ENCODE measurements at regions not wholly inside any gene's neighbourhood (a gene's known extent, or its start where the extent isn't known, plus 50 kb on each side); places are given as distances from the start of the nearest gene placed in this dataset.

- Histone ChIP-seq H3K27me3 (no peaks in the 10 kb centered on the region), H3K9me3 (no peaks in the 10 kb centered on the region), H3K27ac (no peak overlapping the region), H3K36me3 (replicated peaks in 1 of 2; ENCODE audit: insufficient read depth in 1 of 2, low read depth in 2 of 2) (no peaks in the 10 kb centered on the region), H3K4me3 (no peak overlapping the region), H3K4me1 (peaks cover 16% of the 10 kb centered on the region)
- intact Hi-C loops (cut with DNase I) = no loop called here
- ATAC-seq (no peak), DNase-seq (no peak)
- 89 to 91% methylated on average over 4 of the region's 4 CpGs for WGBS, 2 donors
- TF ChIP-seq, protein P1, sequence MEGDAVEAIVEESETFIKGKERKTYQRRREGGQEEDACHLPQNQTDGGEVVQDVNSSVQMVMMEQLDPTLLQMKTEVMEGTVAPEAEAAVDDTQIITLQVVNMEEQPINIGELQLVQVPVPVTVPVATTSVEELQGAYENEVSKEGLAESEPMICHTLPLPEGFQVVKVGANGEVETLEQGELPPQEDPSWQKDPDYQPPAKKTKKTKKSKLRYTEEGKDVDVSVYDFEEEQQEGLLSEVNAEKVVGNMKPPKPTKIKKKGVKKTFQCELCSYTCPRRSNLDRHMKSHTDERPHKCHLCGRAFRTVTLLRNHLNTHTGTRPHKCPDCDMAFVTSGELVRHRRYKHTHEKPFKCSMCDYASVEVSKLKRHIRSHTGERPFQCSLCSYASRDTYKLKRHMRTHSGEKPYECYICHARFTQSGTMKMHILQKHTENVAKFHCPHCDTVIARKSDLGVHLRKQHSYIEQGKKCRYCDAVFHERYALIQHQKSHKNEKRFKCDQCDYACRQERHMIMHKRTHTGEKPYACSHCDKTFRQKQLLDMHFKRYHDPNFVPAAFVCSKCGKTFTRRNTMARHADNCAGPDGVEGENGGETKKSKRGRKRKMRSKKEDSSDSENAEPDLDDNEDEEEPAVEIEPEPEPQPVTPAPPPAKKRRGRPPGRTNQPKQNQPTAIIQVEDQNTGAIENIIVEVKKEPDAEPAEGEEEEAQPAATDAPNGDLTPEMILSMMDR (IDR thresholded peaks at IDR 0.05) = no peak
- no peak for TF ChIP-seq POLR2A (IDR thresholded peaks at IDR 0.05)
These were observed 179.9 kb downstream of the ETAA1 start for GRCh38 chr2:67576991-67577390.

DNA sequence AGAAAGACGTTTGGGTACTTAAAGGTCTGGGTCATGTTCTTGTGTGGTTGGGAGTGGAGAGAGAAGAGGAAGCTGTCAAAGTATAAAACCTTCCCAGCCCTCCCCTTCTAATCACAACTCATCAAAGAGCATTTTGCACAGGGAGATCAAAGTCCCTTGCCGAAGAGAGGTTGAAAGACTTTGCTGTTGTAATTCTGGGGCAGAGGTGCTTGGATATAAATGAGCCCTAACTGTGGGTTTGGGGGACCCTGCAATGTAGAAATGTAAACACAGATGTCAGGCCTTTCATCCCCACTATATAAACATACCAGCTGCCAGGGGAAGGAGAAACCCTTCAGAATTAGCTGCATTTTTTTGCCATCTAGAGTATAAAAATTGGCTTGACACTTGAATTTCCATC is 182.1 kb downstream of the ETAA1 start:
- H3K36me3 ChIP-seq (replicated peaks in 1 of 2; ENCODE audit: insufficient read depth in 1 of 2, low read depth in 2 of 2) = no peaks in the 10 kb centered on the region
- ATAC-seq = no peak
- DNase-seq = no peak
- H3K4me1 ChIP-seq = no peaks in the 10 kb centered on the region
- H3K27ac ChIP-seq = no peak overlapping the region
- 36 to 44% methylated on average over 2 of the region's 2 CpGs for WGBS, 2 donors
- H3K4me3 ChIP-seq = no peak overlapping the region
- TF ChIP-seq, protein P1 (IDR thresholded peaks at IDR 0.05) = no peak
- no peak for TF ChIP-seq POLR2A (IDR thresholded peaks at IDR 0.05)
- H3K27me3 ChIP-seq = no peaks in the 10 kb centered on the region
- H3K9me3 ChIP-seq = no peaks in the 10 kb centered on the region
- intact Hi-C loops (cut with DNase I) = no loop called here

DNA sequence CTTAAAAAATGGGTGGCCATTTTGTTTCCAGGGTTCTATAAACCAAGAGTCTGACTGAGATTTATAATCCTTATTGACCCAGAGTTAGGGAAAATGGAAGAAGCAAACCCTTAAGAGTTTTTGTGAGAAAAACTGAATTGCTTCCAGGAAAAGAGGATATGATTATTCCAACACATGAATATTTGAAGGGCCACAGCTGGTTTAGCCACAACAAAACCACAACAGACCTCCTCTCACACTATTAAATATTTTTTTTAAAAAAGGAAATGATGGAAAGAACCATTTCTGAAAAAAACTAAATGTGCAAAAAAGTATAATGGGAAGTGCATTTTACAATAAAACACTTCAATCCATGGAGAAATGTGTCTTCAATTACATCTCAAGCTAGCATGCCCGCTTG is 182.7 kb downstream of the ETAA1 start:
- no peak overlapping the region for H3K4me3 ChIP-seq
- H3K9me3 ChIP-seq = no peaks in the 10 kb centered on the region
- no peak for TF ChIP-seq POLR2A (IDR thresholded peaks at IDR 0.05)
- TF ChIP-seq, protein P1 (IDR thresholded peaks at IDR 0.05) = no peak
- no peak overlapping the region for H3K27ac ChIP-seq
- intact Hi-C loops (cut with DNase I) = no loop called here
- H3K4me1 ChIP-seq = no peaks in the 10 kb centered on the region
- 0 to 50% methylated on average over 1 of the region's 1 CpG for WGBS, 2 donors
- no peaks in the 10 kb centered on the region for H3K27me3 ChIP-seq
- no peaks in the 10 kb centered on the region for H3K36me3 ChIP-seq (replicated peaks in 1 of 2; ENCODE audit: insufficient read depth in 1 of 2, low read depth in 2 of 2)
- no peak for DNase-seq
- ATAC-seq = no peak

- no peaks in the 10 kb centered on the region for H3K27me3 ChIP-seq
These were observed 184.6 kb downstream of the ETAA1 start for GRCh38 chr2:67581751-67582150.

DNA sequence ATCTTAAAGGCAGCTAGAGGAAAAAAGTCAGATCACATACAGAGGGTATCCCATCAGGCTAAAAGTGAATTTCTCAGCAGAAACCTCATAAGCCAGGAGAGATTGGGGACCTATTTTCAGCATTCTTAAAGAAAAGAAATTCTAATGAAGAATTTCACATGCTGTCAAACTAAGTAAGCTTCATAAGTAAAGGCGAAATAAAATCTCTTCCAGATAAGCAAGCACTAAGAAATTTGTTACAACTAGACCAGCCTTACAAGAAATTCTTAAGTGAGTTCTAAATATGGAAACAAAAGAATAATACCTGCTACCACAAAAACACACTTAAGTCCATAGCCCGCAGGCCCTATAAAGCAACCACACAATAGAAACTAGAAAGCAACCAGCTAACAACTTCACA is 186.1 kb downstream of the ETAA1 start:
- ATAC-seq = no peak
- WGBS, 2 donors = 92 to 98% methylated on average over 2 of the region's 2 CpGs
- H3K4me3 ChIP-seq = no peak overlapping the region
- no peak for DNase-seq
- no peaks in the 10 kb centered on the region for H3K36me3 ChIP-seq (replicated peaks in 1 of 2; ENCODE audit: insufficient read depth in 1 of 2, low read depth in 2 of 2)
- H3K9me3 ChIP-seq = no peaks in the 10 kb centered on the region
- TF ChIP-seq POLR2A (IDR thresholded peaks at IDR 0.05) = no peak
- TF ChIP-seq, protein P1 (IDR thresholded peaks at IDR 0.05) = no peak
- H3K4me1 ChIP-seq = no peaks in the 10 kb centered on the region
- no peaks in the 10 kb centered on the region for H3K27me3 ChIP-seq
- intact Hi-C loops (cut with DNase I) = no loop called here
- no peak overlapping the region for H3K27ac ChIP-seq

More at GRCh38 chr2:67581751-67582150, 184.6 kb downstream of the ETAA1 start:
- H3K27ac ChIP-seq = no peak overlapping the region
- TF ChIP-seq, protein P1 (IDR thresholded peaks at IDR 0.05) = no peak
- no peak for TF ChIP-seq POLR2A (IDR thresholded peaks at IDR 0.05)
- no peak for DNase-seq
- ATAC-seq = no peak
- no peak overlapping the region for H3K4me3 ChIP-seq
- 51 to 57% methylated on average over 6 to 7 of the region's 7 CpGs for WGBS, 2 donors
- no peaks in the 10 kb centered on the region for H3K9me3 ChIP-seq
- H3K4me1 ChIP-seq = no peaks in the 10 kb centered on the region
- intact Hi-C loops (cut with DNase I) = no loop called here
- H3K36me3 ChIP-seq (replicated peaks in 1 of 2; ENCODE audit: insufficient read depth in 1 of 2, low read depth in 2 of 2) = no peaks in the 10 kb centered on the region

Data from body of pancreas (tissue), 4 donors.